Progenitor cell of endocrine pancreas (in vitro differentiated cells): ENCODE measurements at regions not wholly inside any gene's neighbourhood (a gene's known extent, or its start where the extent isn't known, plus 50 kb on each side); places are given as distances from the start of the nearest gene placed in this dataset.

Experiments used
- DNase-seq: peaks from one replicate; pipeline ENCODE4 v3.0.0; 2021; ENCODE audit warnings: low spot score; ENCODE audit not compliant: unreplicated experiment
- H3K27ac Mint-ChIP-seq: 2 replicates; pipeline ENCODE4 v1.8.0; 2021; ENCODE audit warnings: mild to moderate bottlenecking, moderate library complexity, mixed read lengths
- H3K27me3 Mint-ChIP-seq: 2 replicates; pipeline ENCODE4 v1.8.0; 2021; ENCODE audit warnings: mixed read lengths
- H3K36me3 Mint-ChIP-seq: 2 replicates; pipeline ENCODE4 v1.8.0; 2022; ENCODE audit warnings: mixed read lengths; ENCODE audit not compliant: insufficient read depth
- H3K4me1 Mint-ChIP-seq: 2 replicates; pipeline ENCODE4 v1.8.0; 2021; ENCODE audit warnings: low read depth, mixed read lengths
- H3K4me3 Mint-ChIP-seq: 2 replicates; pipeline ENCODE4 v1.8.0; 2021; ENCODE audit warnings: low read depth, mild to moderate bottlenecking, moderate library complexity, mixed read lengths
- H3K9me3 Mint-ChIP-seq: 2 replicates; pipeline ENCODE4 v1.8.0; 2021; ENCODE audit warnings: low read depth, mixed read lengths
- CTCF ChIP-seq: fragments of 200-600 bp; sonication (generic); IDR thresholded peaks from one replicate; pipeline ENCODE4 v1.5.0; 2021; ENCODE audit warnings: antibody characterized with exemption, mild to moderate bottlenecking; ENCODE audit not compliant: unreplicated experiment

- Mint-ChIP-seq H3K27me3 (peaks cover 28% of the 10 kb centered on the region), H3K36me3 (no peaks in the 10 kb centered on the region), H3K4me1 (peaks cover 4% of the 10 kb centered on the region), H3K4me3 (no peak overlapping the region), H3K27ac (peak overlapping the region; percentile 10), H3K9me3 (peaks cover 4% of the 10 kb centered on the region)
- DNase-seq: no peak
- TF ChIP-seq CTCF: no peak
Observed at GRCh38 chr22:49284931-49285330, 542.7 kb downstream of the BRD1 start.

DNA sequence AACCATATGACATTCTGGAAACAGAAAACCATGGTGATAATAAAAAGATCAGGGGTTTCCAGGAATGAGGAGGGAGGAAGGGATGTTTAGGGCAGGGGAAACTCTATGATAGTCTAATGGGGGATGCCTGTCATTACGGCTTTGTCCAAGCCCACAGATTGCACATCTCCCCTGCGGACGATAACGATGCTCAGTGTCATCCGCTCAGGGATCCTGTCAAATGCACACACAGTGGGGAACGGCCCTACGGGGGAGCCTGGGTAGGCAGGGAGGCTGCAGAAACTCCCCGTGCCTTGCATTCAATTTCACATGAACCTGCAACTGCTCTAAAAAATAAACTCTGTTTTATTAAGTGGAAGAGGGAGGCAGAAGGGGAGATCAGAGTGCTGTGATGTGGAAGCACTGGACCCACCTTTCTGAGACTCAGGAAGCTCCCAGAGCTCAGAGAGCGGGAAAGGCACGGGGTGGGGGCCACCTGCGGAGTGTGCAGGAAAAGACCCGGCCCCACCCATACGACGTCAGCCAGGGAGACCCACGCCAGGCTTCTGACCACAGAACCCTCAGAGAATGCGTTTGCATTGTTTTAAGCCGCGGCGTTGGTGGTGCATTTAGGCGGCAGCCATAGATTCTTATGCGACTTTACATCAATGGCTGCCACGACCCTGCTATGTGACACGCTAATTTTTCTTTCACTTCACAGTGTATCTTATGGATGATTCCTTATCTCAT, 543.5 kb downstream of the BRD1 start:
- Mint-ChIP-seq H3K27ac (no peak overlapping the region), H3K4me3 (no peak overlapping the region), H3K4me1 (peaks cover 4% of the 10 kb centered on the region), H3K27me3 (peaks cover 28% of the 10 kb centered on the region), H3K36me3 (no peaks in the 10 kb centered on the region), H3K9me3 (peaks cover 4% of the 10 kb centered on the region)
- no peak for DNase-seq
- TF ChIP-seq CTCF: no peak

DNA sequence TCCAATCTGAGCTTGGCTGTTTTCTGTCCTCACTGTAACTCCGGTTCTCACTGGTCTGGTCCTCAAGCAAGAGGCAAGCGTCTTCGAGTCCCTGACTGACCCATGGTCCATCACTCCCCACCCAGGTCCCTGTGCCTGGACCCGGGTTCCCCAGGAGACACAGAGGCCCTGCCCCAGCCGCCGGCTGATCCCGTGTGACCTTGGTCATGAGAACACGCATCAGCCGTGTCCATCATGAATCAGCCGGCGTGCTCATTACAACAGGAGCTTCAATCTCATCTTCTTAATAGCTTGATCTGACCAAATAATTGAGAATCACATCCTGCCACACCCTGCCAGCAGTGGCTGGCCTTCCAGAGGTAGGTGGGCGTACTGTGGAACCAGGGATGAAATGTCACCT, 545.1 kb downstream of the BRD1 start:
- Mint-ChIP-seq H3K36me3 (no peaks in the 10 kb centered on the region), H3K4me3 (no peak overlapping the region), H3K9me3 (no peaks in the 10 kb centered on the region), H3K4me1 (peaks cover 4% of the 10 kb centered on the region), H3K27ac (no peak overlapping the region), H3K27me3 (peaks cover 26% of the 10 kb centered on the region)
- no peak for DNase-seq
- no peak for TF ChIP-seq CTCF

DNA sequence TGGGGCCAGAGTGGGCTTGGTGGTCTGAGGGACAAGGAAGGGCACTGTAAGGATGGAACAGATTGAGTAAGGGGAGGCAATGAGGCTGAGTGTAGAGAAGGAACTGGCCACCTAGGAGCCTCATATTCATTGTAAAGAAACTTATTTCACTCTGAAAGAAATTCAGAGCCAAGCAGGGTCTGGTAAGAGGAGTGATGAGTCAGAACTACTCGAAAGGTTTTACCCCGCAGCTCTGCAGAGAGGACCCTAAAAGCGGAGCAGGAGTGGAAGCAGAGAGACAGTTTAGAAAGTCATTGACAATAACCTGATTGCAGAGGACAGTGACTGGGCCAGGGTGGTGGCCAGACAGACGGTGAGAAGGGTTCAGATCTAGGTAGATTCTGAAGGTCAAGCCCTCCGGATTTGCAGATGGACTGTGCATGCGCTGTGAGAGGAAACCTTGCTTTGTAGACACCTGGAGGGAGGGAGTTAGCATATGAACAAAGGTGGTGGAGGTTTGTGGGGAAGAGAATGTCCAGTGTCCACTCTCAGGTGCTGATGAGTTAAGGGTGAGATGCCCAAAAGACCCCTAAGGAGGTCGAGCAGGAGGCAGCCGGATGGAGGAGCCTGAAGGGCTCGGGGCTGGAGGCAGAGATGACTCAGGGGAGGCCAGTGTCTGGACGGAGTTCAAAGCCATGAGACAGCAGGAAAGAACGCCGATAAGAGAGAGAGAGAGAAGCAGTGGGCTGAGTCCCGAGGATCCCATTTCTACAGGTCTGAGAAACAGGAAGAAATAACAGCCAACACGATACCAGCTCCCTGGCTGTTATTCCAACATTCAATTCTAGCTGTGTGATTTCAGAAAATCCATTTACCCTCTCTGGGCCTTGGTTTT, 546.0 kb downstream of the BRD1 start:
- Mint-ChIP-seq H3K27ac (no peak overlapping the region), H3K4me1 (peaks cover 4% of the 10 kb centered on the region), H3K9me3 (no peaks in the 10 kb centered on the region), H3K4me3 (no peak overlapping the region), H3K27me3 (peaks cover 26% of the 10 kb centered on the region), H3K36me3 (no peaks in the 10 kb centered on the region)
- no peak for TF ChIP-seq CTCF
- DNase-seq: no peak

GRCh38 chr22:49278340-49278739, 549.3 kb downstream of the BRD1 start:
- peaks cover 11% of the 10 kb centered on the region for H3K27me3 Mint-ChIP-seq
- no peak overlapping the region for H3K27ac Mint-ChIP-seq

More at GRCh38 chr22:49278340-49278739, 549.3 kb downstream of the BRD1 start:
- no peak overlapping the region for H3K4me3 Mint-ChIP-seq
- no peak for TF ChIP-seq CTCF
- no peak for DNase-seq
- no peaks in the 10 kb centered on the region for H3K36me3 Mint-ChIP-seq
- H3K9me3 Mint-ChIP-seq: no peaks in the 10 kb centered on the region
- peaks cover 4% of the 10 kb centered on the region for H3K4me1 Mint-ChIP-seq
